Right atrium auricular region (tissue), 2 donors: ENCODE measurements at regions not wholly inside any gene's neighbourhood (a gene's known extent, or its start where the extent isn't known, plus 50 kb on each side); places are given as distances from the start of the nearest gene placed in this dataset.

Source experiments
- DNase-seq: peaks from one replicate; pipeline ENCODE4 v3.0.0-alpha.2; 2019; ENCODE audit warnings: low spot score
- H3K27ac ChIP-seq, 2 donors: fragments of 200-600 bp; sonication (generic); 1 replicate in 1 of 2; 2 replicates in 1 of 2; pipeline ENCODE4 v1.5.1; 2016 to 2019
- H3K27me3 ChIP-seq, 2 donors: fragments of 200-600 bp; sonication (generic); one replicate each; pipeline versions ENCODE4 v1.5.1 to v1.6.0; 2017 to 2019
- H3K36me3 ChIP-seq: fragments of 200-600 bp; sonication (generic); one replicate; pipeline ENCODE4 v1.5.1; 2016
- H3K4me1 ChIP-seq, 2 donors: fragments of 200-600 bp; sonication (generic); one replicate each; pipeline versions ENCODE4 v1.5.1 to v1.6.0; 2017 to 2019
- H3K4me3 ChIP-seq, 2 donors: fragments of 200-600 bp; sonication (generic); 1 replicate in 1 of 2; 2 replicates in 1 of 2; pipeline ENCODE4 v1.5.1; 2017 to 2019; ENCODE audit warnings: mild to moderate bottlenecking in 1 of 2, moderate library complexity in 1 of 2
- H3K9me3 ChIP-seq, 2 donors: fragments of 200-600 bp; sonication (generic); one replicate each; pipeline ENCODE4 v1.5.1; 2019
- CTCF ChIP-seq, 2 donors: fragments of 200-600 bp; sonication (generic); IDR thresholded peaks; one replicate each; pipeline ENCODE4 v1.5.1; 2019; ENCODE audit warnings: antibody characterized with exemption in 2 of 2

- Histone ChIP-seq H3K9me3 (no peaks in the 10 kb centered on the region), H3K36me3 (no peaks in the 10 kb centered on the region), H3K4me1 (no peaks in the 10 kb centered on the region), H3K27me3 (no peaks in the 10 kb centered on the region), H3K4me3 (no peak overlapping the region), H3K27ac (no peak overlapping the region)
- no peak for DNase-seq
- TF ChIP-seq CTCF (IDR thresholded peaks at IDR 0.05): no peak
Observed at GRCh38 chr4:167550021-167550420, 315.7 kb upstream of the SPOCK3 start.

- no peak for TF ChIP-seq CTCF (IDR thresholded peaks at IDR 0.05)
- peaks cover 0 to 7% of the 10 kb centered on the region in 2 donors for H3K9me3 ChIP-seq
- H3K4me1 ChIP-seq: no peaks in the 10 kb centered on the region
- H3K27ac ChIP-seq: no peak overlapping the region
- no peak overlapping the region for H3K4me3 ChIP-seq
- no peaks in the 10 kb centered on the region for H3K36me3 ChIP-seq
- no peak for DNase-seq
- H3K27me3 ChIP-seq: no peaks in the 10 kb centered on the region
Observed at GRCh38 chr4:167555338-167556022, 321.2 kb upstream of the SPOCK3 start.

GRCh38 chr4:167578906-167579305, 344.6 kb upstream of the SPOCK3 start:
- no peaks in the 10 kb centered on the region for H3K27me3 ChIP-seq
- H3K4me3 ChIP-seq: no peak overlapping the region
- H3K9me3 ChIP-seq: peaks cover 0 to 17% of the 10 kb centered on the region in 2 donors

GRCh38 chr4:167581449-167581965, 347.2 kb upstream of the SPOCK3 start:
- Histone ChIP-seq H3K27ac (no peak overlapping the region), H3K4me3 (no peak overlapping the region), H3K4me1 (no peaks in the 10 kb centered on the region), H3K36me3 (no peaks in the 10 kb centered on the region), H3K9me3 (peaks cover 0 to 17% of the 10 kb centered on the region in 2 donors), H3K27me3 (no peaks in the 10 kb centered on the region)
- no peak for TF ChIP-seq CTCF (IDR thresholded peaks at IDR 0.05)
- no peak for DNase-seq

More at GRCh38 chr4:167578906-167579305, 344.6 kb upstream of the SPOCK3 start:
- DNase-seq: no peak
- no peaks in the 10 kb centered on the region for H3K36me3 ChIP-seq
- no peaks in the 10 kb centered on the region for H3K4me1 ChIP-seq
- TF ChIP-seq CTCF (IDR thresholded peaks at IDR 0.05): no peak
- no peak overlapping the region for H3K27ac ChIP-seq

- Histone ChIP-seq H3K27me3 (no peaks in the 10 kb centered on the region), H3K9me3 (no peaks in the 10 kb centered on the region), H3K27ac (no peak overlapping the region), H3K4me1 (no peaks in the 10 kb centered on the region), H3K4me3 (no peak overlapping the region), H3K36me3 (no peaks in the 10 kb centered on the region)
- no peak for DNase-seq
- no peak for TF ChIP-seq CTCF (IDR thresholded peaks at IDR 0.05)
Observed at GRCh38 chr4:167587361-167587760, 353.1 kb upstream of the SPOCK3 start.

- Histone ChIP-seq H3K4me3 (no peak overlapping the region), H3K9me3 (no peaks in the 10 kb centered on the region), H3K4me1 (no peaks in the 10 kb centered on the region), H3K27ac (no peak overlapping the region), H3K27me3 (no peaks in the 10 kb centered on the region), H3K36me3 (no peaks in the 10 kb centered on the region)
- TF ChIP-seq CTCF (IDR thresholded peaks at IDR 0.05): no peak
- DNase-seq: no peak
Observed at GRCh38 chr4:167595898-167596297, 361.6 kb upstream of the SPOCK3 start.
